GM23248 (cell line): ENCODE measurements at regions not wholly inside any gene's neighbourhood (a gene's known extent, or its start where the extent isn't known, plus 50 kb on each side); places are given as distances from the start of the nearest gene placed in this dataset.

Experiments used
- DNase-seq: peaks from one replicate; pipeline ENCODE4 v3.0.0-alpha.2; 2015
- H2AFZ ChIP-seq: fragments of 200-600 bp; sonication (generic); 2 replicates; pipeline ENCODE4 v1.6.1; 2016; ENCODE audit warnings: antibody characterized with exemption
- H3F3A ChIP-seq: fragments of 200-600 bp; sonication (generic); 2 replicates; pipeline ENCODE4 v1.6.1; 2016; ENCODE audit warnings: mild to moderate bottlenecking, antibody characterized with exemption, mixed run types; ENCODE audit not compliant: insufficient read depth
- H3K27ac ChIP-seq: fragments of 200-600 bp; sonication (generic); 2 replicates; pipeline ENCODE4 v1.5.1; 2016; ENCODE audit warnings: mild to moderate bottlenecking
- H3K27me3 ChIP-seq: fragments of 200-600 bp; sonication (generic); replicated peaks from 2 replicates; pipeline ENCODE4 v1.6.1; 2016; ENCODE audit warnings: mild to moderate bottlenecking; ENCODE audit not compliant: insufficient read depth
- H3K36me3 ChIP-seq: fragments of 200-600 bp; sonication (generic); 2 replicates; pipeline ENCODE4 v1.6.1; 2016; ENCODE audit warnings: low read depth, mild to moderate bottlenecking
- H3K4me1 ChIP-seq: fragments of 200-600 bp; sonication (generic); 2 replicates; pipeline ENCODE4 v1.6.1; 2016; ENCODE audit warnings: mild to moderate bottlenecking; ENCODE audit not compliant: insufficient read depth
- H3K4me2 ChIP-seq: fragments of 200-600 bp; sonication (generic); one replicate; pipeline ENCODE4 v1.6.1; 2016; ENCODE audit warnings: mild to moderate bottlenecking; ENCODE audit not compliant: unreplicated experiment
- H3K4me3 ChIP-seq: fragments of 200-600 bp; sonication (generic); 2 replicates; pipeline ENCODE4 v1.5.1; 2016; ENCODE audit warnings: mild to moderate bottlenecking
- H3K79me2 ChIP-seq: fragments of 200-600 bp; sonication (generic); 2 replicates; pipeline ENCODE4 v1.6.1; 2016; ENCODE audit warnings: mild to moderate bottlenecking; ENCODE audit not compliant: insufficient read depth
- H3K9ac ChIP-seq: fragments of 200-600 bp; sonication (generic); 2 replicates; pipeline ENCODE4 v1.6.1; 2016; ENCODE audit warnings: mild to moderate bottlenecking
- H3K9me2 ChIP-seq: fragments of 200-600 bp; sonication (generic); 2 replicates; pipeline ENCODE4 v1.6.1; 2016; ENCODE audit warnings: mixed run types, mild to moderate bottlenecking, moderate library complexity; ENCODE audit not compliant: insufficient read depth
- H3K9me3 ChIP-seq: fragments of 200-600 bp; sonication (generic); one replicate; pipeline ENCODE4 v1.6.1; 2017; ENCODE audit warnings: low read depth
- H4K20me1 ChIP-seq: fragments of 200-600 bp; sonication (generic); 2 replicates; pipeline ENCODE4 v1.6.0; 2016; ENCODE audit not compliant: insufficient read depth
- EZH2 ChIP-seq: fragments of 200-600 bp; sonication (generic); IDR thresholded peaks from 2 replicates; pipeline ENCODE4 v1.6.1; 2018; ENCODE audit warnings: antibody characterized with exemption, mild to moderate bottlenecking; ENCODE audit not compliant: insufficient read depth, poor library complexity, severe bottlenecking
- EZH2phosphoT487 ChIP-seq: fragments of 200-600 bp; sonication (generic); IDR thresholded peaks from 2 replicates; pipeline ENCODE4 v1.6.1; 2018; ENCODE audit warnings: antibody characterized with exemption, moderate library complexity, mild to moderate bottlenecking, low read depth; ENCODE audit not compliant: insufficient read depth
- WGBS, 2 experiments: methylation state at CpG; one replicate each; pipeline ENCODE4 v1.1.6; 2015 to 2017; ENCODE audit warnings: low lambda C conversion rate in 2 of 2, low coverage in 1 of 2; ENCODE audit errors: missing lambda C conversion rate in 2 of 2; 5-methylcytosine and 5-hydroxymethylcytosine counted together
- in situ Hi-C: fragments of 300-500 bp; cut with MboI; formaldehyde crosslinking; loops from 2 replicates; pipeline ENCODE4 v1.15.0; 2020

- H3K9me3 ChIP-seq, result no peaks in the 10 kb centered on the region
- H3K27ac ChIP-seq, result peak overlapping the region; percentile 21; the same call in 1 of the 2 replicates
- H3K4me3 ChIP-seq, result no peak overlapping the region
- H2AFZ ChIP-seq, result peak overlapping the region; percentile 40; the same call in 1 of the 2 replicates
- in situ Hi-C loops, result no loop called here
- H3K4me2 ChIP-seq, result no peak overlapping the region
- peaks cover 4% of the 10 kb centered on the region; the same call in 1 of the 2 replicates for H3K79me2 ChIP-seq
- TF ChIP-seq EZH2phosphoT487 (no peak), EZH2 (no peak)
- 56 to 57% methylated on average over 4 of the region's 4 CpGs for WGBS, 2 experiments
- no peaks in the 10 kb centered on the region for H3K27me3 ChIP-seq
- no peaks in the 10 kb centered on the region for H3K9me2 ChIP-seq
- H3K36me3 ChIP-seq, result no peaks in the 10 kb centered on the region
- H3F3A ChIP-seq, result peaks cover 30% of the 10 kb centered on the region
- H3K4me1 ChIP-seq, result peaks cover 50% of the 10 kb centered on the region
- peak; percentile 52 for DNase-seq
- H3K9ac ChIP-seq, result no peak overlapping the region
- no peaks in the 10 kb centered on the region for H4K20me1 ChIP-seq
These were observed 121.8 kb upstream of the ELL2 start for GRCh38 chr5:96083361-96083881.

GRCh38 chr5:96081276-96081858 is 119.7 kb upstream of the ELL2 start:
- no peak for DNase-seq
- in situ Hi-C loops, result no loop called here
- H3K9ac ChIP-seq, result no peak overlapping the region
- no peaks in the 10 kb centered on the region for H3K9me3 ChIP-seq
- peaks cover 15% of the 10 kb centered on the region; the same call in 1 of the 2 replicates for H3K79me2 ChIP-seq
- no peak for TF ChIP-seq EZH2
- TF ChIP-seq EZH2phosphoT487, result no peak
- H3K27ac ChIP-seq, result peak overlapping the region; percentile 59
- no peak overlapping the region for H3K4me3 ChIP-seq
- WGBS, 2 experiments, result 100% methylated on average over 2 of the region's 2 CpGs
- peaks cover 60% of the 10 kb centered on the region for H3K4me1 ChIP-seq
- no peaks in the 10 kb centered on the region for H3K27me3 ChIP-seq
- no peaks in the 10 kb centered on the region for H3K36me3 ChIP-seq
- no peak overlapping the region for H3K4me2 ChIP-seq
- H4K20me1 ChIP-seq, result no peaks in the 10 kb centered on the region
- no peaks in the 10 kb centered on the region for H3K9me2 ChIP-seq
- H3F3A ChIP-seq, result peaks cover 32% of the 10 kb centered on the region
- H2AFZ ChIP-seq, result no peak overlapping the region; the same call in 1 of the 2 replicates

GRCh38 chr5:96080557-96080956 is 118.9 kb upstream of the ELL2 start:
- Histone ChIP-seq H3F3A (peaks cover 32% of the 10 kb centered on the region), H3K4me2 (peak overlapping the region; percentile 12), H2AFZ (no peak overlapping the region), H3K27me3 (no peaks in the 10 kb centered on the region), H3K4me1 (peaks cover 57% of the 10 kb centered on the region), H3K9me3 (no peaks in the 10 kb centered on the region), H3K9ac (0 out of 2 replicates have a peak overlapping the region, but pooled peaks have one; percentile 6), H4K20me1 (no peaks in the 10 kb centered on the region), H3K27ac (peak overlapping the region; percentile 59), H3K4me3 (no peak overlapping the region), H3K36me3 (no peaks in the 10 kb centered on the region), H3K79me2 (peaks cover 19% of the 10 kb centered on the region; the same call in 1 of the 2 replicates), H3K9me2 (no peaks in the 10 kb centered on the region)
- in situ Hi-C loops, result no loop called here
- no peak for TF ChIP-seq EZH2phosphoT487
- no peak for TF ChIP-seq EZH2
- peak; percentile 69 for DNase-seq

- no peaks in the 10 kb centered on the region for H3K9me3 ChIP-seq
- 70 to 77% methylated on average over 2 of the region's 2 CpGs for WGBS, 2 experiments
- H2AFZ ChIP-seq, result no peak overlapping the region
- peak overlapping the region; percentile 59 for H3K27ac ChIP-seq
- H3F3A ChIP-seq, result peaks cover 36% of the 10 kb centered on the region
- no peaks in the 10 kb centered on the region for H4K20me1 ChIP-seq
- H3K27me3 ChIP-seq, result no peaks in the 10 kb centered on the region
- no peaks in the 10 kb centered on the region for H3K36me3 ChIP-seq
- H3K9ac ChIP-seq, result no peak overlapping the region
- H3K9me2 ChIP-seq, result no peaks in the 10 kb centered on the region
- TF ChIP-seq EZH2, result no peak
- TF ChIP-seq EZH2phosphoT487, result no peak
- H3K4me1 ChIP-seq, result peaks cover 52% of the 10 kb centered on the region
- H3K4me2 ChIP-seq, result peak overlapping the region; percentile 1
- H3K4me3 ChIP-seq, result no peak overlapping the region
- peaks cover 23% of the 10 kb centered on the region; the same call in 1 of the 2 replicates for H3K79me2 ChIP-seq
- in situ Hi-C loops, result no loop called here
- DNase-seq, result no peak
These were observed 118.3 kb upstream of the ELL2 start for GRCh38 chr5:96079962-96080361.
